HG02973 (cell line): ENCODE measurements at regions not wholly inside any gene's neighbourhood (a gene's known extent, or its start where the extent isn't known, plus 50 kb on each side); places are given as distances from the start of the nearest gene placed in this dataset.
"Not testable (repeated sequence)": the region's sequence is repeated elsewhere in the genome, so short reads cannot be mapped to it uniquely, and the experiment has no call there.

Source experiments
- ATAC-seq: cut with Tn5 transposase; IDR thresholded peaks from one replicate; pipeline ENCODE4 v1.9.1; 2021; ENCODE audit warnings: moderate library complexity; ENCODE audit not compliant: unreplicated experiment

- ATAC-seq, result no peak
Observed at GRCh38 chr5:91494447-91494996, 111.4 kb upstream of the ARRDC3 start.

- no peak for ATAC-seq
Observed at GRCh38 chr5:91493086-91493485, 110.0 kb upstream of the ARRDC3 start.

GRCh38 chr5:91491229-91491628 lies 108.1 kb upstream of the ARRDC3 start:
- no peak for ATAC-seq

GRCh38 chr5:91490316-91490715 lies 107.2 kb upstream of the ARRDC3 start:
- ATAC-seq, result no peak

- ATAC-seq, result no peak
Observed at GRCh38 chr5:91487420-91487819, 104.3 kb upstream of the ARRDC3 start.

GRCh38 chr5:91486638-91487037 lies 103.5 kb upstream of the ARRDC3 start:
- ATAC-seq, result no peak

GRCh38 chr5:91484662-91485061 lies 101.5 kb upstream of the ARRDC3 start:
- ATAC-seq, result no peak

GRCh38 chr5:91479376-91479775 lies 96.3 kb upstream of the ARRDC3 start:
- ATAC-seq, result not testable (repeated sequence)

GRCh38 chr5:91478096-91478495 lies 95.0 kb upstream of the ARRDC3 start:
- no peak for ATAC-seq

- no peak for ATAC-seq
Observed at GRCh38 chr5:91477408-91477807, 94.3 kb upstream of the ARRDC3 start.

GRCh38 chr5:91474201-91474600 lies 91.1 kb upstream of the ARRDC3 start:
- no peak for ATAC-seq

GRCh38 chr5:91472631-91473030 lies 89.5 kb upstream of the ARRDC3 start:
- ATAC-seq, result no peak

GRCh38 chr5:91469517-91470165 lies 86.5 kb upstream of the ARRDC3 start:
- ATAC-seq, result no peak

- ATAC-seq, result no peak
Observed at GRCh38 chr5:91468651-91469422, 85.7 kb upstream of the ARRDC3 start.

GRCh38 chr5:91464886-91465646 lies 81.9 kb upstream of the ARRDC3 start:
- no peak for ATAC-seq

GRCh38 chr5:91457681-91458058 lies 74.6 kb upstream of the ARRDC3 start:
- no peak for ATAC-seq

- ATAC-seq, result no peak
Observed at GRCh38 chr5:91456928-91457680, 74.0 kb upstream of the ARRDC3 start.

- ATAC-seq, result no peak
Observed at GRCh38 chr5:91449083-91449482, 66.0 kb upstream of the ARRDC3 start.

- not testable (repeated sequence) for ATAC-seq
Observed at GRCh38 chr5:91448079-91448478, 65.0 kb upstream of the ARRDC3 start.

GRCh38 chr5:91446880-91447279 lies 63.8 kb upstream of the ARRDC3 start:
- not testable (repeated sequence) for ATAC-seq
